Lung (tissue), 11 donors: ENCODE measurements at regions not wholly inside any gene's neighbourhood (a gene's known extent, or its start where the extent isn't known, plus 50 kb on each side); places are given as distances from the start of the nearest gene placed in this dataset.

Experiments used
- ATAC-seq: fragments of 200-7000 bp; cut with Tn5 transposase; one replicate; pipeline ENCODE4 v1.9.1; 2020; ENCODE audit warnings: moderate number of reproducible peaks; ENCODE audit not compliant: insufficient read depth, low FRiP score
- DNase-seq, 3 donors: peaks; one replicate each; pipeline ENCODE4 v3.0.0-alpha.2; 2013 to 2017
- H3K27ac ChIP-seq, 2 donors: one replicate each; pipeline ENCODE4 v1.5.1; 2013; ENCODE audit warnings: mild to moderate bottlenecking in 2 of 2, moderate library complexity in 2 of 2, control low read depth in 1 of 2, inconsistent platforms in 1 of 2, low read depth in 1 of 2, low read length in 1 of 2
- H3K27me3 ChIP-seq, 3 donors: one replicate each; pipeline ENCODE4 v1.5.1; 2013; ENCODE audit warnings: low read length in 2 of 3; ENCODE audit not compliant: control insufficient read depth in 3 of 3, insufficient read depth in 3 of 3
- H3K36me3 ChIP-seq, 4 donors: one replicate each; pipeline ENCODE4 v1.5.1; 2013; ENCODE audit warnings: low read length in 4 of 4, mild to moderate bottlenecking in 1 of 4, moderate library complexity in 1 of 4; ENCODE audit not compliant: control insufficient read depth in 4 of 4, insufficient read depth in 4 of 4
- H3K4me1 ChIP-seq, 5 donors: one replicate each; pipeline ENCODE4 v1.5.1; 2013; ENCODE audit warnings: low read length in 5 of 5, mild to moderate bottlenecking in 2 of 5, moderate library complexity in 1 of 5; ENCODE audit not compliant: control insufficient read depth in 5 of 5, insufficient read depth in 5 of 5
- H3K4me3 ChIP-seq: one replicate; pipeline ENCODE4 v1.5.1; 2013; ENCODE audit warnings: mild to moderate bottlenecking, control low read depth, moderate library complexity
- H3K9ac ChIP-seq, 2 donors: one replicate each; pipeline ENCODE4 v1.5.1; 2013; ENCODE audit warnings: low read length in 2 of 2, control low read depth in 1 of 2; ENCODE audit not compliant: insufficient read depth in 1 of 2
- H3K9me3 ChIP-seq, 4 donors: one replicate each; pipeline ENCODE4 v1.5.1; 2013; ENCODE audit warnings: low read length in 3 of 4, mild to moderate bottlenecking in 1 of 4, moderate library complexity in 1 of 4; ENCODE audit not compliant: control insufficient read depth in 4 of 4, insufficient read depth in 3 of 4
- WGBS, 2 donors: extraction: QIAGEN DNeasy Blood & Tissue Kit; methylation state at CpG; one replicate each; pipeline ENCODE4 v1.1.7; 2013; 5-methylcytosine and 5-hydroxymethylcytosine counted together
- TF ChIP-seq, protein P1 (sequence below): IDR thresholded peaks from 2 replicates; pipeline ENCODE4 v1.5.1; 2012; ENCODE audit warnings: mild to moderate bottlenecking; ENCODE audit errors: control extremely low read depth, extremely low read depth
- donor health status: control.
- donor health status: control.
- donor health status: Bipolar disorder and iron deficiency.
- donor health status: healthy.
- donor health status: DM: yes; HTN: yes; CAD: no.

- Histone ChIP-seq H3K27me3 (no peaks in the 10 kb centered on the region), H3K36me3 (no peaks in the 10 kb centered on the region), H3K4me3 (no peak overlapping the region), H3K9ac (no peak overlapping the region), H3K9me3 (no peaks in the 10 kb centered on the region), H3K4me1 (peaks cover 0 to 30% (median 5%) of the 10 kb centered on the region in 5 donors), H3K27ac (no peak overlapping the region)
- TF ChIP-seq, protein P1, sequence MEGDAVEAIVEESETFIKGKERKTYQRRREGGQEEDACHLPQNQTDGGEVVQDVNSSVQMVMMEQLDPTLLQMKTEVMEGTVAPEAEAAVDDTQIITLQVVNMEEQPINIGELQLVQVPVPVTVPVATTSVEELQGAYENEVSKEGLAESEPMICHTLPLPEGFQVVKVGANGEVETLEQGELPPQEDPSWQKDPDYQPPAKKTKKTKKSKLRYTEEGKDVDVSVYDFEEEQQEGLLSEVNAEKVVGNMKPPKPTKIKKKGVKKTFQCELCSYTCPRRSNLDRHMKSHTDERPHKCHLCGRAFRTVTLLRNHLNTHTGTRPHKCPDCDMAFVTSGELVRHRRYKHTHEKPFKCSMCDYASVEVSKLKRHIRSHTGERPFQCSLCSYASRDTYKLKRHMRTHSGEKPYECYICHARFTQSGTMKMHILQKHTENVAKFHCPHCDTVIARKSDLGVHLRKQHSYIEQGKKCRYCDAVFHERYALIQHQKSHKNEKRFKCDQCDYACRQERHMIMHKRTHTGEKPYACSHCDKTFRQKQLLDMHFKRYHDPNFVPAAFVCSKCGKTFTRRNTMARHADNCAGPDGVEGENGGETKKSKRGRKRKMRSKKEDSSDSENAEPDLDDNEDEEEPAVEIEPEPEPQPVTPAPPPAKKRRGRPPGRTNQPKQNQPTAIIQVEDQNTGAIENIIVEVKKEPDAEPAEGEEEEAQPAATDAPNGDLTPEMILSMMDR: no peak
- no peak for ATAC-seq
- no peak for DNase-seq
- WGBS, 2 donors: 78 to 83% methylated on average over 10 of the region's 10 CpGs
Measured at GRCh38 chr1:25063591-25064416, 133.7 kb upstream of the RUNX3 start.

DNA sequence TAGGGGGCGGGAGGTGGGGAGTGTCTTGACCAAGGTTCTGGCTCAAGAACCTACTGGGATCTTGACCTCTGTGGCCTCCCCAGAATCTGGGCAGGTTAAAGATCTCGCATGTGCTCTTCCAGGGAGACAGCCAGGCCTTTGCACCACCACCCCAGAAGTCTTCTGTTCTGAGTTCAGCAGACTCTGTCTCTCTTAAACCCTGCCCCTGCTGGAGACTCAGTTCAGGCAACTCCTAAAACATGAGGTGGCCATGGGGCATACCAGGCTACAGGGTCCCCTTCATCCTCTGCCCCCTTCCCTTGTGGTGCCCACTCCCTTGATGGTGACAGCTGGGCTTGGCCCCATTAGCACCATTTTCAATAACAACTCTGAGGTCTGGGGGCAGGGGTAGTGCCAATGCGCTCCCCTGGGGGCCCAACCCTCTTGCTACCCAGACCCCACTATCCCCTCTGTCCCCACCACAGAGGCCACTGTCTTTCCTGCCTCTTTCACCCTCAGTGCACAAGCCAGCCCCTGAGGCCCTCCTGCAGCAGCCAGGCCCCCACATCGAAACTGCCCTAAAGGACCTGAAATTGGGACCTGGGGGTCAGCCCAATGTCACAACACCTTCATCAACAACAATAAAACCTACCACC lies 132.7 kb upstream of the RUNX3 start:
- TF ChIP-seq, protein P1: no peak
- no peak overlapping the region for H3K9ac ChIP-seq
- peaks cover 0 to 30% (median 5%) of the 10 kb centered on the region in 5 donors for H3K4me1 ChIP-seq
- no peaks in the 10 kb centered on the region for H3K9me3 ChIP-seq
- H3K27ac ChIP-seq: no peak overlapping the region
- DNase-seq (no peak), ATAC-seq (no peak)
- 91 to 97% methylated on average over 4 of the region's 4 CpGs for WGBS, 2 donors
- no peak overlapping the region for H3K4me3 ChIP-seq
- no peaks in the 10 kb centered on the region for H3K36me3 ChIP-seq
- peaks cover 0 to under 1% (median 0%) of the 10 kb centered on the region in 3 donors for H3K27me3 ChIP-seq

- 81 to 88% methylated on average over 12 of the region's 12 CpGs for WGBS, 2 donors
- no peak overlapping the region for H3K9ac ChIP-seq
- TF ChIP-seq, protein P1: no peak
- H3K36me3 ChIP-seq: no peaks in the 10 kb centered on the region
- peaks cover 0 to 26% (median 1%) of the 10 kb centered on the region in 5 donors for H3K4me1 ChIP-seq
- ATAC-seq (no peak), DNase-seq (peak in 2 of 3 donors; percentile 26 to 52)
- no peak overlapping the region for H3K27ac ChIP-seq
- H3K27me3 ChIP-seq: peaks cover 0 to 6% (median 0%) of the 10 kb centered on the region in 3 donors
- H3K4me3 ChIP-seq: no peak overlapping the region
- no peaks in the 10 kb centered on the region for H3K9me3 ChIP-seq
Measured at GRCh38 chr1:25061261-25061995, 131.4 kb upstream of the RUNX3 start.
